Mesendoderm (in vitro differentiated cells): ENCODE measurements at regions not wholly inside any gene's neighbourhood (a gene's known extent, or its start where the extent isn't known, plus 50 kb on each side); places are given as distances from the start of the nearest gene placed in this dataset.
A peak's percentile ranks its signal among the peaks of the same experiment; 100 is the strongest.

Source experiments
- DNase-seq: peaks from one replicate; pipeline ENCODE4 v3.0.0; 2013
- H2AK5ac ChIP-seq: 2 replicates; pipeline ENCODE4 v1.6.1; 2013; ENCODE audit warnings: low read length, inconsistent platforms
- H2BK120ac ChIP-seq: 2 replicates; pipeline ENCODE4 v1.6.1; 2013; ENCODE audit warnings: low read depth, mild to moderate bottlenecking, low read length, moderate library complexity, mixed read lengths
- H2BK15ac ChIP-seq: replicated peaks from 2 replicates; pipeline ENCODE4 v1.6.1; 2013; ENCODE audit warnings: low read depth, mild to moderate bottlenecking, moderate library complexity
- H2BK5ac ChIP-seq: 2 replicates; pipeline ENCODE4 v1.6.1; 2013; ENCODE audit warnings: low read length, inconsistent platforms
- H3K18ac ChIP-seq: 2 replicates; pipeline ENCODE4 v1.6.1; 2013; ENCODE audit warnings: mild to moderate bottlenecking, low read length, mixed read lengths
- H3K23ac ChIP-seq: one replicate; pipeline ENCODE4 v1.6.1; 2013; ENCODE audit warnings: low read length
- H3K27ac ChIP-seq: 2 replicates; pipeline ENCODE4 v1.5.1; 2013; ENCODE audit warnings: low read depth, mild to moderate bottlenecking, inconsistent platforms, low read length, moderate library complexity
- H3K27me3 ChIP-seq: 2 replicates; pipeline ENCODE4 v1.6.1; 2013; ENCODE audit warnings: low read length, control low read depth, mild to moderate bottlenecking, inconsistent platforms; ENCODE audit not compliant: insufficient read depth, poor library complexity
- H3K36me3 ChIP-seq: 2 replicates; pipeline ENCODE4 v1.6.1; 2013; ENCODE audit warnings: low read length, inconsistent platforms; ENCODE audit not compliant: control insufficient read depth, insufficient read depth
- H3K4ac ChIP-seq: one replicate; pipeline ENCODE4 v1.6.1; 2013; ENCODE audit warnings: low read depth, mild to moderate bottlenecking, low read length, moderate library complexity
- H3K4me1 ChIP-seq: 2 replicates; pipeline ENCODE4 v1.6.1; 2013; ENCODE audit warnings: low read depth, low read length, inconsistent platforms; ENCODE audit not compliant: control insufficient read depth
- H3K4me2 ChIP-seq: 2 replicates; pipeline ENCODE4 v1.6.1; 2013; ENCODE audit warnings: low read length
- H3K4me3 ChIP-seq: 2 replicates; pipeline ENCODE4 v1.5.1; 2013; ENCODE audit warnings: mild to moderate bottlenecking, low read length
- H3K56ac ChIP-seq: one replicate; pipeline ENCODE4 v1.6.1; 2013; ENCODE audit warnings: low read length
- H3K79me1 ChIP-seq: 2 replicates; pipeline ENCODE4 v1.6.1; 2013; ENCODE audit warnings: low read length, inconsistent platforms
- H3K79me2 ChIP-seq: 2 replicates; pipeline ENCODE4 v1.6.1; 2013; ENCODE audit warnings: mild to moderate bottlenecking, low read length; ENCODE audit not compliant: control insufficient read depth, insufficient read depth
- H3K9ac ChIP-seq: 2 replicates; pipeline ENCODE4 v1.6.1; 2013; ENCODE audit warnings: low read length, inconsistent platforms
- H4K5ac ChIP-seq: one replicate; pipeline ENCODE4 v1.6.1; 2013; ENCODE audit warnings: low read length
- H4K8ac ChIP-seq: one replicate; pipeline ENCODE4 v1.6.1; 2013; ENCODE audit warnings: low read depth, mild to moderate bottlenecking, control low read depth, low read length, moderate library complexity
- WGBS: extraction: QIAGEN DNeasy Blood & Tissue Kit; methylation state at CpG from one replicate; pipeline ENCODE4 v1.1.7; 2013; ENCODE audit warnings: low lambda C conversion rate, missing lambda C conversion rate; ENCODE audit not compliant: insufficient coverage; ENCODE audit errors: extremely low coverage; 5-methylcytosine and 5-hydroxymethylcytosine counted together

GRCh38 chr11:45563171-45563570, 102.3 kb downstream of the CHST1 start:
- Histone ChIP-seq H2BK120ac (no peak overlapping the region), H2AK5ac (no peak overlapping the region), H3K36me3 (no peaks in the 10 kb centered on the region), H2BK15ac (no peak overlapping the region), H3K4me2 (no peak overlapping the region), H3K79me1 (no peaks in the 10 kb centered on the region), H3K4me3 (no peak overlapping the region), H2BK5ac (no peak overlapping the region), H3K27ac (no peak overlapping the region), H3K18ac (no peak overlapping the region), H3K9ac (no peak overlapping the region), H3K4ac (no peak overlapping the region), H3K4me1 (peaks cover 4% of the 10 kb centered on the region), H4K8ac (no peak overlapping the region), H3K56ac (no peak overlapping the region), H3K23ac (no peak overlapping the region), H3K27me3 (no peaks in the 10 kb centered on the region), H3K79me2 (no peaks in the 10 kb centered on the region), H4K5ac (no peak overlapping the region)
- DNase-seq = no peak
- no CpG with 5 or more reads among the region's 2 CpGs for WGBS

GRCh38 chr11:45560913-45561281, 104.5 kb downstream of the CHST1 start:
- Histone ChIP-seq H2AK5ac (no peak overlapping the region), H4K5ac (no peak overlapping the region), H3K4me3 (no peak overlapping the region), H2BK5ac (no peak overlapping the region), H3K56ac (no peak overlapping the region), H3K4ac (no peak overlapping the region), H3K18ac (no peak overlapping the region), H3K27ac (no peak overlapping the region), H3K79me2 (no peaks in the 10 kb centered on the region), H3K9ac (no peak overlapping the region), H3K36me3 (no peaks in the 10 kb centered on the region), H3K79me1 (no peaks in the 10 kb centered on the region), H2BK120ac (no peak overlapping the region), H3K23ac (no peak overlapping the region), H2BK15ac (no peak overlapping the region), H3K27me3 (no peaks in the 10 kb centered on the region), H3K4me2 (no peak overlapping the region), H4K8ac (no peak overlapping the region), H3K4me1 (peaks cover 4% of the 10 kb centered on the region)
- DNase-seq = no peak
- no CpG with 5 or more reads among the region's 12 CpGs for WGBS

- peak; percentile 26 for DNase-seq
- H3K79me2 ChIP-seq = no peaks in the 10 kb centered on the region
- H2BK5ac ChIP-seq = no peak overlapping the region
- no peak overlapping the region for H3K27ac ChIP-seq
- H3K36me3 ChIP-seq = no peaks in the 10 kb centered on the region
- no peak overlapping the region for H3K9ac ChIP-seq
- peak overlapping the region; percentile 37 for H3K56ac ChIP-seq
- H3K79me1 ChIP-seq = no peaks in the 10 kb centered on the region
- no peak overlapping the region for H3K4ac ChIP-seq
- H2AK5ac ChIP-seq = no peak overlapping the region
- no peak overlapping the region for H2BK15ac ChIP-seq
- H2BK120ac ChIP-seq = no peak overlapping the region
- peaks cover 4% of the 10 kb centered on the region for H3K4me1 ChIP-seq
- no peak overlapping the region for H3K4me3 ChIP-seq
- no CpG with 5 or more reads among the region's 10 CpGs for WGBS
- H3K18ac ChIP-seq = no peak overlapping the region
- H4K5ac ChIP-seq = no peak overlapping the region
- H4K8ac ChIP-seq = no peak overlapping the region
- H3K27me3 ChIP-seq = no peaks in the 10 kb centered on the region
- H3K23ac ChIP-seq = no peak overlapping the region
- no peak overlapping the region for H3K4me2 ChIP-seq
Observed at GRCh38 chr11:45560155-45560912, 105.1 kb downstream of the CHST1 start.

- Histone ChIP-seq H3K56ac (no peak overlapping the region), H2BK5ac (no peak overlapping the region), H3K27ac (no peak overlapping the region), H3K23ac (no peak overlapping the region), H2BK120ac (no peak overlapping the region), H3K18ac (no peak overlapping the region), H3K79me2 (no peaks in the 10 kb centered on the region), H4K5ac (no peak overlapping the region), H2AK5ac (no peak overlapping the region), H3K36me3 (no peaks in the 10 kb centered on the region), H3K4me1 (peaks cover 4% of the 10 kb centered on the region), H3K79me1 (no peaks in the 10 kb centered on the region), H3K4me2 (no peak overlapping the region), H2BK15ac (no peak overlapping the region), H3K27me3 (no peaks in the 10 kb centered on the region), H3K4me3 (no peak overlapping the region), H3K9ac (no peak overlapping the region), H3K4ac (no peak overlapping the region), H4K8ac (no peak overlapping the region)
- peak; percentile 39 for DNase-seq
- WGBS = no CpG with 5 or more reads among the region's 10 CpGs
Observed at GRCh38 chr11:45556851-45557707, 108.3 kb downstream of the CHST1 start.

- no peaks in the 10 kb centered on the region for H3K79me1 ChIP-seq
- no peak overlapping the region for H2BK5ac ChIP-seq
- WGBS = no CpG with 5 or more reads among the region's 14 CpGs
- no peak overlapping the region for H3K9ac ChIP-seq
- H3K36me3 ChIP-seq = no peaks in the 10 kb centered on the region
- no peak overlapping the region for H3K56ac ChIP-seq
- no peak overlapping the region for H3K18ac ChIP-seq
- H3K4me2 ChIP-seq = no peak overlapping the region
- no peak overlapping the region for H2AK5ac ChIP-seq
- H3K4me3 ChIP-seq = no peak overlapping the region
- no peak overlapping the region for H4K8ac ChIP-seq
- DNase-seq = no peak
- no peak overlapping the region for H3K23ac ChIP-seq
- no peak overlapping the region for H2BK120ac ChIP-seq
- H3K27ac ChIP-seq = no peak overlapping the region
- no peaks in the 10 kb centered on the region for H3K27me3 ChIP-seq
- no peaks in the 10 kb centered on the region for H3K4me1 ChIP-seq
- no peak overlapping the region for H4K5ac ChIP-seq
- no peaks in the 10 kb centered on the region for H3K79me2 ChIP-seq
- H2BK15ac ChIP-seq = no peak overlapping the region
- no peak overlapping the region for H3K4ac ChIP-seq
Observed at GRCh38 chr11:45554230-45554967, 111.0 kb downstream of the CHST1 start.
